CD4-positive, alpha-beta T cell (primary cell): ENCODE measurements at regions not wholly inside any gene's neighbourhood (a gene's known extent, or its start where the extent isn't known, plus 50 kb on each side); places are given as distances from the start of the nearest gene placed in this dataset.
"Not testable (repeated sequence)": the region's sequence is repeated elsewhere in the genome, so short reads cannot be mapped to it uniquely, and the experiment has no call there.

Source experiments
- ATAC-seq: fragments of 200-7000 bp; cut with Tn5 transposase; one replicate; pipeline ENCODE4 v1.10.0; 2022; ENCODE audit warnings: mild to moderate bottlenecking; ENCODE audit not compliant: poor library complexity
- CTCF ChIA-PET: fragments of 350-600 bp; sonication (Branson Sonifier 250); formaldehyde crosslinking; loops from one replicate; lab custom pipeline; 2021; ENCODE audit warnings: antibody characterized with exemption, inconsistent platforms; lab: Charles Lee
- POLR2A ChIA-PET: fragments of 350-600 bp; sonication (Branson Sonifier 250); formaldehyde crosslinking; loops from one replicate; lab custom pipeline; 2021; ENCODE audit warnings: antibody characterized with exemption, inconsistent platforms; lab: Charles Lee
- DNase-seq, 14 experiments: peaks; one replicate each; pipeline ENCODE4 v3.0.0-alpha.2; 2013 to 2020; ENCODE audit warnings: mixed read lengths in 2 of 14
- H3K27ac ChIP-seq, 2 donors: one replicate each; pipeline versions ENCODE4 v1.5.1 to v1.7.0; 2013; ENCODE audit warnings: low read length in 2 of 2, low read depth in 1 of 2, mild to moderate bottlenecking in 1 of 2
- H3K27me3 ChIP-seq, 2 experiments: 1 replicate in 1 of 2; 2 replicates in 1 of 2; pipeline versions ENCODE4 v1.6.1 to v1.7.0; 2013; ENCODE audit warnings: low read length in 2 of 2, control low read depth in 1 of 2, mild to moderate bottlenecking in 1 of 2, moderate library complexity in 1 of 2; ENCODE audit not compliant: insufficient read depth in 2 of 2, control insufficient read depth in 1 of 2
- H3K36me3 ChIP-seq: one replicate; pipeline ENCODE4 v1.6.1; 2013; ENCODE audit warnings: low read length, control low read depth; ENCODE audit not compliant: insufficient read depth
- H3K4me1 ChIP-seq: one replicate; pipeline ENCODE4 v1.6.1; 2013; ENCODE audit warnings: low read length, control low read depth; ENCODE audit not compliant: insufficient read depth
- H3K4me3 ChIP-seq: one replicate; pipeline ENCODE4 v1.5.1; 2013; ENCODE audit warnings: mild to moderate bottlenecking, low read length, moderate library complexity
- H3K9me3 ChIP-seq, 2 experiments: 1 replicate in 1 of 2; 2 replicates in 1 of 2; pipeline versions ENCODE4 v1.6.1 to v1.7.0; 2013; ENCODE audit warnings: low read length in 2 of 2, mild to moderate bottlenecking in 2 of 2, control low read depth in 1 of 2, moderate library complexity in 1 of 2; ENCODE audit not compliant: control insufficient read depth in 1 of 2, insufficient read depth in 1 of 2
- H3K27ac Mint-ChIP-seq: one replicate; pipeline ENCODE4 v1.8.0; 2020; ENCODE audit warnings: mixed read lengths
- H3K27me3 Mint-ChIP-seq: one replicate; pipeline ENCODE4 v1.8.0; 2021; ENCODE audit warnings: mixed read lengths
- H3K36me3 Mint-ChIP-seq: one replicate; pipeline ENCODE4 v1.8.0; 2021; ENCODE audit warnings: low read depth, mixed read lengths
- H3K4me1 Mint-ChIP-seq: one replicate; pipeline ENCODE4 v1.8.0; 2021; ENCODE audit warnings: low read depth, mixed read lengths
- H3K4me3 Mint-ChIP-seq: one replicate; pipeline ENCODE4 v1.8.0; 2020; ENCODE audit warnings: mild to moderate bottlenecking, mixed read lengths
- H3K9me3 Mint-ChIP-seq: one replicate; pipeline ENCODE4 v1.8.0; 2020; ENCODE audit warnings: mixed read lengths
- CTCF ChIP-seq: fragments of 200-600 bp; IDR thresholded peaks from one replicate; pipeline ENCODE4 v1.8.0; 2022; ENCODE audit warnings: antibody characterized with exemption, mild to moderate bottlenecking
- intact Hi-C, 2 experiments: fragments of 100-400 bp; cut with DNase I in 1 of 2; cut with micrococcal nuclease in 1 of 2; formaldehyde crosslinking; loops; one replicate each; pipeline versions ENCODE4 v1.15.1 to v1.9.0; 2023 to 2025; cut with DNase I, micrococcal nuclease

GRCh38 chr9:115838417-115838816 is 315.2 kb upstream of the PAPPA start:
- Histone ChIP-seq H3K36me3 (no peaks in the 10 kb centered on the region), H3K4me3 (no peak overlapping the region), H3K4me1 (no peaks in the 10 kb centered on the region), H3K27me3 (no peaks in the 10 kb centered on the region), H3K27ac (no peak overlapping the region), H3K9me3 (no peaks in the 10 kb centered on the region)
- H3K9me3 Mint-ChIP-seq = peaks cover 5% of the 10 kb centered on the region
- CTCF ChIA-PET = no interaction called here
- intact Hi-C loops = no loop called here
- TF ChIP-seq CTCF = no peak
- H3K27ac Mint-ChIP-seq = no peak overlapping the region
- no peaks in the 10 kb centered on the region for H3K36me3 Mint-ChIP-seq
- no peaks in the 10 kb centered on the region for H3K4me1 Mint-ChIP-seq
- H3K4me3 Mint-ChIP-seq = no peak overlapping the region
- POLR2A ChIA-PET = no interaction called here
- H3K27me3 Mint-ChIP-seq = no peaks in the 10 kb centered on the region
- ATAC-seq (no peak), DNase-seq (no peak)

- POLR2A ChIA-PET, H3K27ac ChIP-seq, H3K9me3 ChIP-seq, H3K27me3 Mint-ChIP-seq, H3K4me3 ChIP-seq, H3K4me1 Mint-ChIP-seq, H3K27me3 ChIP-seq, H3K36me3 Mint-ChIP-seq, ATAC-seq, DNase-seq, H3K36me3 ChIP-seq, CTCF ChIA-PET, H3K27ac Mint-ChIP-seq, H3K4me3 Mint-ChIP-seq, intact Hi-C loops, H3K9me3 Mint-ChIP-seq, H3K4me1 ChIP-seq: not testable (repeated sequence)
Observed at GRCh38 chr9:115844433-115844832, 309.2 kb upstream of the PAPPA start.

- H3K36me3 ChIP-seq = no peaks in the 10 kb centered on the region
- ChIA-PET CTCF (no interaction called here), POLR2A (no interaction called here)
- ATAC-seq = no peak
- Mint-ChIP-seq H3K27me3 (no peaks in the 10 kb centered on the region), H3K9me3 (peaks cover under 1% of the 10 kb centered on the region), H3K27ac (no peak overlapping the region), H3K36me3 (no peaks in the 10 kb centered on the region), H3K4me1 (no peaks in the 10 kb centered on the region), H3K4me3 (no peak overlapping the region)
- DNase-seq = no peak
- no peak overlapping the region for H3K27ac ChIP-seq
- H3K4me3 ChIP-seq = no peak overlapping the region
- no peaks in the 10 kb centered on the region for H3K4me1 ChIP-seq
- no peaks in the 10 kb centered on the region for H3K27me3 ChIP-seq
- no peaks in the 10 kb centered on the region for H3K9me3 ChIP-seq
- intact Hi-C loops = no loop called here
- TF ChIP-seq CTCF = no peak
Observed at GRCh38 chr9:115845648-115846312, 307.8 kb upstream of the PAPPA start.

- no peak for DNase-seq
- H3K9me3 Mint-ChIP-seq = no peaks in the 10 kb centered on the region
- ATAC-seq = no peak
- H3K36me3 Mint-ChIP-seq = no peaks in the 10 kb centered on the region
- no peaks in the 10 kb centered on the region for H3K27me3 Mint-ChIP-seq
- no peaks in the 10 kb centered on the region for H3K9me3 ChIP-seq
- H3K36me3 ChIP-seq = no peaks in the 10 kb centered on the region
- H3K27ac Mint-ChIP-seq = no peak overlapping the region
- ChIA-PET CTCF (no interaction called here), POLR2A (no interaction called here)
- no peaks in the 10 kb centered on the region for H3K4me1 Mint-ChIP-seq
- no peaks in the 10 kb centered on the region for H3K4me1 ChIP-seq
- no peak overlapping the region for H3K4me3 ChIP-seq
- H3K27me3 ChIP-seq = no peaks in the 10 kb centered on the region
- H3K27ac ChIP-seq = no peak overlapping the region
- intact Hi-C loops = no loop called here
- no peak overlapping the region for H3K4me3 Mint-ChIP-seq
- TF ChIP-seq CTCF = no peak
Observed at GRCh38 chr9:115847216-115847615, 306.4 kb upstream of the PAPPA start.
